ENCODE measurements at regions not wholly inside any gene's neighbourhood (a gene's known extent, or its start where the extent isn't known, plus 50 kb on each side); places are given as distances from the start of the nearest gene placed in this dataset.

GRCh38 chr12:97185567-97185966 is 277.0 kb upstream of the RMST start:
- no peak for TF ChIP-seq CTCF (conservative IDR thresholded peaks at IDR 0.05; ENCODE audit: low read depth, low read length)
- no peak overlapping the region for H3K4me3 ChIP-seq (ENCODE audit: low read depth, low read length)
- DNase-seq (ENCODE audit: low read depth): no peak

DNA sequence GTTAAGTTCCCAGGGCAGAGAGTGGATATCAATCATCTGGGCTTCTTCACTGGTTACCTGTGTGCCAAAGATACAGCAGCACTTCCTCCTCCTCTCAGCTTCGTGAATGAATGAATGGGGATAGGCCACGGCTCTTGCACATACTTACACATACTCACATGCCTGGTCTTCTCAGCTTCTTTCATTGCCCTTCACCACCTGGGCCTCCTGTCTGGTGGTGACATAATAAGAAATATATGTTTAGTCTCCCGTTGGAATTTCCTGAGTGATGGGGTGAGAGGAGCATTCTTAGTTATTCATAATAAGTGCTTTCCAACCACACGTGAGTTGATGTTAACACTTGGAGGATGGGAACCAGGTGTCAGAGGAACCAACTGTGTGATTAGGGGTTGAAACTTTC is 268.1 kb upstream of the RMST start:
- DNase-seq (ENCODE audit: low read depth): no peak
- TF ChIP-seq CTCF (conservative IDR thresholded peaks at IDR 0.05; ENCODE audit: low read depth, low read length): no peak
- no peak overlapping the region for H3K4me3 ChIP-seq (ENCODE audit: low read depth, low read length)

- no peak for TF ChIP-seq CTCF (conservative IDR thresholded peaks at IDR 0.05; ENCODE audit: low read depth, low read length)
- DNase-seq (ENCODE audit: low read depth): no peak
- H3K4me3 ChIP-seq (ENCODE audit: low read depth, low read length): no peak overlapping the region
Observed at GRCh38 chr12:97200181-97200580, 262.4 kb upstream of the RMST start.

GRCh38 chr12:97203408-97203807 is 259.2 kb upstream of the RMST start:
- no peak for DNase-seq (ENCODE audit: low read depth)
- no peak for TF ChIP-seq CTCF (conservative IDR thresholded peaks at IDR 0.05; ENCODE audit: low read depth, low read length)
- H3K4me3 ChIP-seq (ENCODE audit: low read depth, low read length): no peak overlapping the region

GRCh38 chr12:97209997-97210396 is 252.6 kb upstream of the RMST start:
- TF ChIP-seq CTCF (conservative IDR thresholded peaks at IDR 0.05; ENCODE audit: low read depth, low read length): no peak
- DNase-seq (ENCODE audit: low read depth): no peak
- no peak overlapping the region for H3K4me3 ChIP-seq (ENCODE audit: low read depth, low read length)

DNA sequence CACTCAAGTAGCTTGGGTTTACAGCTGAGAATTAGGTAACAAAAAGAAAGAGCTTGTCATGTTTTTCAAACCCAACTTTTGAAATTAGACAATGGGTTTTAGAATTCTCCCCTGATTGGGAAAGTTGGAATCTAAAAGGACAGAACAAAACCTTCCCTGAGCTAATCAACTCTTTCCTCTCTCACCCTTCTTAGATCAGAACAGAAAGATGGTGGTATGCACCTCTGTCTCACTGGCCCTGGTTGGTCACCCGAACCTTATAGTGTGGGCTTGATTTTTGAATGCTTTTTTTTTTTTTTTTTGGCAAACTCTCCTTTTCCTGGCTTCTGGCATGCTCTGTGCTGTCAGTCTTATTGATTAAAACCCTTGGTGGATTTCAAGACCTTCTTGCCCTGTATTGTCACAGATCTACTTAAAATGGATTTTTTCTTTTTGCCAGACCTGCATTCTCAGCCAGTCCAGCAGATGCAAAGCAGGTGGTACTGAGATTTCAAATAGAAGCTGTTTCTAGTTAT is 251.1 kb upstream of the RMST start:
- TF ChIP-seq CTCF (conservative IDR thresholded peaks at IDR 0.05; ENCODE audit: low read depth, low read length): no peak
- DNase-seq (ENCODE audit: low read depth): no peak
- no peak overlapping the region for H3K4me3 ChIP-seq (ENCODE audit: low read depth, low read length)

DNA sequence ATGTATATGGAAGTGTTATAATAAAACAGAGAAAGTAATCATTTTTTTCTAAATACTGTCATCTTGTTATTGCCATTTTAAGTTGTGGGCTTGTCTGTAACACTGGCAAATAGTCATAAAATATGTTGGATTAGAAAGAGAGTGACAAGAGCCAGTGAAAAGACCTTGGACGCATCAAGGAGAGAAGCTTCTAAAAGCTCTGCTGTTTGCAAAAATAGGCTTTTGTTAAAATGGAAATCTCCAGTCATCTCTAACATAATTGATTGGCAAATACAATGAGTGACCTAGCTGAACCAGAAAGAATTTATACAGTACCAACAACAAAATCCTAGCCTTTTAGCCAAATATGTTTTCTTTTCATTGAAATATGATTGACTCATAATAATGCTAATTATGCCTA is 245.8 kb upstream of the RMST start:
- DNase-seq (ENCODE audit: low read depth): no peak
- no peak for TF ChIP-seq CTCF (conservative IDR thresholded peaks at IDR 0.05; ENCODE audit: low read depth, low read length)
- H3K4me3 ChIP-seq (ENCODE audit: low read depth, low read length): no peak overlapping the region

Data from epithelial cell of proximal tubule (primary cell).